Hepatocyte (in vitro differentiated cells): ENCODE measurements at regions not wholly inside any gene's neighbourhood (a gene's known extent, or its start where the extent isn't known, plus 50 kb on each side); places are given as distances from the start of the nearest gene placed in this dataset.
A peak's percentile ranks its signal among the peaks of the same experiment; 100 is the strongest.

Experiments
- DNase-seq: peaks from one replicate; pipeline ENCODE4 v3.0.0-alpha.2; 2016; ENCODE audit warnings: low spot score
- H2AFZ ChIP-seq: fragments of 200-600 bp; sonication (generic); 2 replicates; pipeline ENCODE4 v1.6.0; 2016; ENCODE audit warnings: antibody characterized with exemption, mild to moderate bottlenecking
- H3K27ac ChIP-seq: fragments of 200-600 bp; sonication (generic); 2 replicates; pipeline ENCODE4 v1.5.1; 2016; ENCODE audit warnings: mild to moderate bottlenecking
- H3K27me3 ChIP-seq: fragments of 200-600 bp; sonication (generic); 2 replicates; pipeline ENCODE4 v1.6.1; 2016
- H3K36me3 ChIP-seq: fragments of 200-600 bp; sonication (generic); replicated peaks from 2 replicates; pipeline ENCODE4 v1.5.1; 2016; ENCODE audit warnings: low read depth; ENCODE audit not compliant: insufficient read depth
- H3K4me1 ChIP-seq: fragments of 200-600 bp; sonication (generic); 2 replicates; pipeline ENCODE4 v1.5.1; 2016; ENCODE audit warnings: mild to moderate bottlenecking, moderate library complexity; ENCODE audit not compliant: insufficient read depth
- H3K4me2 ChIP-seq: fragments of 200-600 bp; sonication (generic); 2 replicates; pipeline ENCODE4 v1.6.0; 2016
- H3K4me3 ChIP-seq: fragments of 200-600 bp; sonication (generic); 2 replicates; pipeline ENCODE4 v1.5.1; 2016; ENCODE audit warnings: mild to moderate bottlenecking
- H3K79me2 ChIP-seq: fragments of 200-600 bp; sonication (generic); 2 replicates; pipeline ENCODE4 v1.6.0; 2017; ENCODE audit warnings: mild to moderate bottlenecking
- H3K9me2 ChIP-seq: fragments of 200-600 bp; sonication (generic); replicated peaks from 2 replicates; pipeline ENCODE4 v1.6.0; 2017; ENCODE audit warnings: mild to moderate bottlenecking; ENCODE audit not compliant: insufficient read depth
- H3K9me3 ChIP-seq: fragments of 200-600 bp; sonication (generic); 2 replicates; pipeline ENCODE4 v1.5.1; 2016; ENCODE audit warnings: low read depth, mild to moderate bottlenecking
- H4K20me1 ChIP-seq: fragments of 200-600 bp; sonication (generic); 2 replicates; pipeline ENCODE4 v1.6.0; 2016; ENCODE audit warnings: mild to moderate bottlenecking; ENCODE audit not compliant: insufficient read depth, poor library complexity, severe bottlenecking
- EZH2 ChIP-seq: fragments of 200-600 bp; sonication (generic); IDR thresholded peaks from 2 replicates; pipeline ENCODE4 v1.6.1; 2016; ENCODE audit warnings: antibody characterized with exemption, mild to moderate bottlenecking, borderline replicate concordance
- EZH2phosphoT487 ChIP-seq: fragments of 200-600 bp; sonication (generic); IDR thresholded peaks from one replicate; pipeline ENCODE4 v1.6.1; 2018; ENCODE audit warnings: antibody characterized with exemption, mild to moderate bottlenecking, low read depth, moderate library complexity; ENCODE audit not compliant: unreplicated experiment, severe bottlenecking
- WGBS: methylation state at CpG from one replicate; pipeline ENCODE4 v1.1.6; 2016; ENCODE audit warnings: low lambda C conversion rate; ENCODE audit errors: missing lambda C conversion rate; 5-methylcytosine and 5-hydroxymethylcytosine counted together
- TF ChIP-seq, protein P1 (sequence below): fragments of 200-600 bp; sonication (generic); IDR thresholded peaks from 2 replicates; pipeline ENCODE4 v1.5.1; 2016; ENCODE audit warnings: antibody characterized with exemption, mild to moderate bottlenecking; ENCODE audit not compliant: poor library complexity

- TF ChIP-seq, protein P1, sequence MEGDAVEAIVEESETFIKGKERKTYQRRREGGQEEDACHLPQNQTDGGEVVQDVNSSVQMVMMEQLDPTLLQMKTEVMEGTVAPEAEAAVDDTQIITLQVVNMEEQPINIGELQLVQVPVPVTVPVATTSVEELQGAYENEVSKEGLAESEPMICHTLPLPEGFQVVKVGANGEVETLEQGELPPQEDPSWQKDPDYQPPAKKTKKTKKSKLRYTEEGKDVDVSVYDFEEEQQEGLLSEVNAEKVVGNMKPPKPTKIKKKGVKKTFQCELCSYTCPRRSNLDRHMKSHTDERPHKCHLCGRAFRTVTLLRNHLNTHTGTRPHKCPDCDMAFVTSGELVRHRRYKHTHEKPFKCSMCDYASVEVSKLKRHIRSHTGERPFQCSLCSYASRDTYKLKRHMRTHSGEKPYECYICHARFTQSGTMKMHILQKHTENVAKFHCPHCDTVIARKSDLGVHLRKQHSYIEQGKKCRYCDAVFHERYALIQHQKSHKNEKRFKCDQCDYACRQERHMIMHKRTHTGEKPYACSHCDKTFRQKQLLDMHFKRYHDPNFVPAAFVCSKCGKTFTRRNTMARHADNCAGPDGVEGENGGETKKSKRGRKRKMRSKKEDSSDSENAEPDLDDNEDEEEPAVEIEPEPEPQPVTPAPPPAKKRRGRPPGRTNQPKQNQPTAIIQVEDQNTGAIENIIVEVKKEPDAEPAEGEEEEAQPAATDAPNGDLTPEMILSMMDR = no peak
- TF ChIP-seq EZH2 (no peak), EZH2phosphoT487 (no peak)
- 98% methylated on average over 3 of the region's 3 CpGs for WGBS
- no peak for DNase-seq
- no peaks in the 10 kb centered on the region for H4K20me1 ChIP-seq
- no peaks in the 10 kb centered on the region for H3K9me2 ChIP-seq
- H3K27me3 ChIP-seq = no peaks in the 10 kb centered on the region
- H3K4me1 ChIP-seq = no peaks in the 10 kb centered on the region
- no peak overlapping the region for H3K27ac ChIP-seq
- no peak overlapping the region for H3K4me3 ChIP-seq
- no peaks in the 10 kb centered on the region for H3K79me2 ChIP-seq
- no peaks in the 10 kb centered on the region for H3K9me3 ChIP-seq
- H2AFZ ChIP-seq = no peak overlapping the region
- no peaks in the 10 kb centered on the region for H3K36me3 ChIP-seq
- no peak overlapping the region for H3K4me2 ChIP-seq
These were observed 652.1 kb upstream of the PKDCC start for GRCh38 chr2:41395692-41396091.

- 91% methylated on average over 1 of the region's 1 CpG for WGBS
- H3K27me3 ChIP-seq = no peaks in the 10 kb centered on the region
These were observed 648.3 kb upstream of the PKDCC start for GRCh38 chr2:41399437-41400087.

GRCh38 chr2:41400088-41400665 lies 647.6 kb upstream of the PKDCC start:
- no peaks in the 10 kb centered on the region for H4K20me1 ChIP-seq
- H3K36me3 ChIP-seq = no peaks in the 10 kb centered on the region
- H2AFZ ChIP-seq = no peak overlapping the region
- H3K27ac ChIP-seq = no peak overlapping the region
- H3K4me2 ChIP-seq = no peak overlapping the region
- H3K27me3 ChIP-seq = no peaks in the 10 kb centered on the region
- peak; percentile 46 for DNase-seq
- no peaks in the 10 kb centered on the region for H3K4me1 ChIP-seq
- H3K9me3 ChIP-seq = no peaks in the 10 kb centered on the region
- WGBS = 38% methylated on average over 6 of the region's 6 CpGs
- H3K9me2 ChIP-seq = no peaks in the 10 kb centered on the region
- no peak for TF ChIP-seq EZH2phosphoT487
- no peak for TF ChIP-seq EZH2
- TF ChIP-seq, protein P1 = peak; percentile 33
- H3K4me3 ChIP-seq = no peak overlapping the region
- no peaks in the 10 kb centered on the region for H3K79me2 ChIP-seq

More at GRCh38 chr2:41399437-41400087, 648.3 kb upstream of the PKDCC start:
- Histone ChIP-seq H3K4me1 (no peaks in the 10 kb centered on the region), H3K4me3 (no peak overlapping the region), H2AFZ (no peak overlapping the region), H3K4me2 (no peak overlapping the region), H3K9me2 (no peaks in the 10 kb centered on the region), H3K36me3 (no peaks in the 10 kb centered on the region), H3K9me3 (no peaks in the 10 kb centered on the region), H3K79me2 (no peaks in the 10 kb centered on the region), H4K20me1 (no peaks in the 10 kb centered on the region), H3K27ac (no peak overlapping the region)
- TF ChIP-seq, protein P1 = no peak
- TF ChIP-seq EZH2 (no peak), EZH2phosphoT487 (no peak)
- DNase-seq = no peak
